Sciatic nerve (tissue), 2 donors: ENCODE measurements at regions not wholly inside any gene's neighbourhood (a gene's known extent, or its start where the extent isn't known, plus 50 kb on each side); places are given as distances from the start of the nearest gene placed in this dataset.
"Not testable (repeated sequence)": the region's sequence is repeated elsewhere in the genome, so short reads cannot be mapped to it uniquely, and the experiment has no call there.

Source experiments
- ATAC-seq: fragments of 200-7000 bp; cut with Tn5 transposase; one replicate; pipeline ENCODE4 v1.9.1; 2020; ENCODE audit warnings: mild to moderate bottlenecking, moderate library complexity
- DNase-seq: peaks from one replicate; pipeline ENCODE4 v3.0.0-alpha.2; 2020; ENCODE audit warnings: low spot score
- intact Hi-C: fragments of 100-400 bp; cut with DNase I; formaldehyde crosslinking; loops from one replicate; pipeline ENCODE4 v1.14.2; 2022
- donor health status: DM: no; HTN: no; CAD: no.
- donor health status: DM: no; HTN: no; CAD: no.

GRCh38 chr16:33987348-33987963 lies 528.0 kb downstream of the TP53TG3F start:
- not testable (repeated sequence) for ATAC-seq
- peak; percentile 2 for DNase-seq

GRCh38 chr16:33988012-33988411 lies 528.6 kb downstream of the TP53TG3F start:
- ATAC-seq, intact Hi-C loops, DNase-seq: not testable (repeated sequence)

More at GRCh38 chr16:33987348-33987963, 528.0 kb downstream of the TP53TG3F start:
- intact Hi-C loops: not testable (repeated sequence)

GRCh38 chr16:33990488-33990887 lies 531.1 kb downstream of the TP53TG3F start:
- intact Hi-C loops, ATAC-seq, DNase-seq: not testable (repeated sequence)

GRCh38 chr16:33992513-33993177 lies 533.2 kb downstream of the TP53TG3F start:
- DNase-seq, intact Hi-C loops, ATAC-seq: not testable (repeated sequence)

GRCh38 chr16:33994207-33994606 lies 534.8 kb downstream of the TP53TG3F start:
- intact Hi-C loops, ATAC-seq, DNase-seq: not testable (repeated sequence)

- intact Hi-C loops, DNase-seq, ATAC-seq: not testable (repeated sequence)
These were observed 536.5 kb downstream of the TP53TG3F start for GRCh38 chr16:33995821-33996372.

- intact Hi-C loops, DNase-seq, ATAC-seq: not testable (repeated sequence)
These were observed 541.8 kb downstream of the TP53TG3F start for GRCh38 chr16:34001184-34001583.

GRCh38 chr16:34001961-34002360 lies 542.5 kb downstream of the TP53TG3F start:
- intact Hi-C loops, ATAC-seq, DNase-seq: not testable (repeated sequence)

- ATAC-seq, intact Hi-C loops, DNase-seq: not testable (repeated sequence)
These were observed 555.7 kb downstream of the TP53TG3F start for GRCh38 chr16:34014841-34015820.

- intact Hi-C loops, DNase-seq, ATAC-seq: not testable (repeated sequence)
These were observed 558.9 kb downstream of the TP53TG3F start for GRCh38 chr16:34018277-34018676.

- ATAC-seq (no peak), DNase-seq (no peak)
- intact Hi-C loops: no loop called here
These were observed 591.4 kb downstream of the TP53TG3F start for GRCh38 chr16:34050787-34051320.

GRCh38 chr16:34054137-34054536 lies 594.7 kb downstream of the TP53TG3F start:
- no peak for ATAC-seq
- no peak for DNase-seq
- intact Hi-C loops: no loop called here

- ATAC-seq (no peak), DNase-seq (no peak)
- intact Hi-C loops: no loop called here
These were observed 595.6 kb downstream of the TP53TG3F start for GRCh38 chr16:34054969-34055368.

GRCh38 chr16:34062620-34063253 lies 603.3 kb downstream of the TP53TG3F start:
- DNase-seq, intact Hi-C loops: not testable (repeated sequence)
- peak; percentile 85 for ATAC-seq

- DNase-seq, intact Hi-C loops: not testable (repeated sequence)
- ATAC-seq: peak; percentile 66
These were observed 604.2 kb downstream of the TP53TG3F start for GRCh38 chr16:34063498-34064157.

GRCh38 chr16:34064602-34065001 lies 605.2 kb downstream of the TP53TG3F start:
- DNase-seq, intact Hi-C loops: not testable (repeated sequence)
- peak; percentile 62 for ATAC-seq

- intact Hi-C loops, ATAC-seq: not testable (repeated sequence)
These were observed 610.3 kb downstream of the TP53TG3F start for GRCh38 chr16:34069731-34070130.

More at GRCh38 chr16:34069731-34070130, 610.3 kb downstream of the TP53TG3F start:
- not testable (repeated sequence) for DNase-seq
